Endodermal cell (in vitro differentiated cells): ENCODE measurements at regions not wholly inside any gene's neighbourhood (a gene's known extent, or its start where the extent isn't known, plus 50 kb on each side); places are given as distances from the start of the nearest gene placed in this dataset.

ENCODE experiments used
- DNase-seq: peaks from one replicate; pipeline ENCODE4 v3.0.0-alpha.2; 2017
- H3K27ac ChIP-seq: 2 replicates; pipeline ENCODE4 v1.5.1; 2013; ENCODE audit warnings: mild to moderate bottlenecking, low read depth, low read length, moderate library complexity
- H3K27me3 ChIP-seq: 2 replicates; pipeline ENCODE4 v1.6.1; 2013; ENCODE audit warnings: mild to moderate bottlenecking, low read length, moderate library complexity; ENCODE audit not compliant: insufficient read depth, control insufficient read depth, poor library complexity, severe bottlenecking
- H3K36me3 ChIP-seq: 2 replicates; pipeline ENCODE4 v1.7.0; 2013; ENCODE audit warnings: mild to moderate bottlenecking, low read length, moderate library complexity; ENCODE audit not compliant: control insufficient read depth, insufficient read depth
- H3K4me1 ChIP-seq: one replicate; pipeline ENCODE4 v1.7.0; 2013; ENCODE audit warnings: low read length; ENCODE audit not compliant: control insufficient read depth, insufficient read depth
- H3K4me3 ChIP-seq: 2 replicates; pipeline ENCODE4 v1.5.1; 2013; ENCODE audit warnings: mild to moderate bottlenecking, low read length, moderate library complexity
- H3K9ac ChIP-seq: 2 replicates; pipeline ENCODE4 v1.6.1; 2013; ENCODE audit warnings: mild to moderate bottlenecking, low read length, moderate library complexity; ENCODE audit not compliant: poor library complexity, severe bottlenecking; ENCODE audit errors: extremely low read depth
- H3K9me3 ChIP-seq: 2 replicates; pipeline ENCODE4 v1.6.1; 2013; ENCODE audit warnings: mild to moderate bottlenecking, low read length, moderate library complexity; ENCODE audit not compliant: control insufficient read depth
- H3K27ac Mint-ChIP-seq: 2 replicates; pipeline ENCODE4 v1.8.0; 2020; ENCODE audit warnings: mixed read lengths
- H3K27me3 Mint-ChIP-seq: 2 replicates; pipeline ENCODE4 v1.8.0; 2021; ENCODE audit warnings: mild to moderate bottlenecking, mixed read lengths; ENCODE audit not compliant: insufficient read depth
- H3K36me3 Mint-ChIP-seq: 2 replicates; pipeline ENCODE4 v1.8.0; 2020; ENCODE audit warnings: low read depth, mixed read lengths
- H3K4me1 Mint-ChIP-seq: 2 replicates; pipeline ENCODE4 v1.8.0; 2020; ENCODE audit warnings: mixed read lengths
- H3K4me3 Mint-ChIP-seq: 2 replicates; pipeline ENCODE4 v1.8.0; 2020; ENCODE audit warnings: mild to moderate bottlenecking, moderate library complexity, mixed read lengths
- H3K9me3 Mint-ChIP-seq: 2 replicates; pipeline ENCODE4 v1.8.0; 2020; ENCODE audit warnings: mild to moderate bottlenecking, mixed read lengths
- WGBS, 2 experiments: methylation state at CpG; one replicate each; pipeline versions ENCODE4 v1.1.5 to v1.1.7; 2013; ENCODE audit warnings: missing lambda C conversion rate in 2 of 2, mixed read lengths in 1 of 2; ENCODE audit not compliant: insufficient coverage in 1 of 2, insufficient read length in 1 of 2; 5-methylcytosine and 5-hydroxymethylcytosine counted together
- TF ChIP-seq, protein P1 (sequence below): fragments of 200-600 bp; sonication (generic); conservative IDR thresholded peaks from 2 replicates; pipeline ENCODE4 v1.5.0; 2021; ENCODE audit warnings: antibody characterized with exemption, mild to moderate bottlenecking

GRCh38 chr4:31106419-31106818 lies 386.2 kb downstream of the PCDH7 start:
- Histone ChIP-seq H3K27ac (no peak overlapping the region), H3K9ac (no peak overlapping the region), H3K9me3 (no peaks in the 10 kb centered on the region), H3K4me1 (no peaks in the 10 kb centered on the region), H3K36me3 (no peaks in the 10 kb centered on the region), H3K4me3 (no peak overlapping the region), H3K27me3 (no peaks in the 10 kb centered on the region)
- H3K9me3 Mint-ChIP-seq = no peaks in the 10 kb centered on the region
- H3K4me3 Mint-ChIP-seq = no peak overlapping the region
- no peak for DNase-seq
- H3K4me1 Mint-ChIP-seq = no peaks in the 10 kb centered on the region
- no peaks in the 10 kb centered on the region for H3K27me3 Mint-ChIP-seq
- WGBS, 2 experiments = 97% methylated on average over 1 of the region's 1 CpG; no CpG with 5 or more reads in 1 of the 2 experiments
- no peaks in the 10 kb centered on the region for H3K36me3 Mint-ChIP-seq
- TF ChIP-seq, protein P1, sequence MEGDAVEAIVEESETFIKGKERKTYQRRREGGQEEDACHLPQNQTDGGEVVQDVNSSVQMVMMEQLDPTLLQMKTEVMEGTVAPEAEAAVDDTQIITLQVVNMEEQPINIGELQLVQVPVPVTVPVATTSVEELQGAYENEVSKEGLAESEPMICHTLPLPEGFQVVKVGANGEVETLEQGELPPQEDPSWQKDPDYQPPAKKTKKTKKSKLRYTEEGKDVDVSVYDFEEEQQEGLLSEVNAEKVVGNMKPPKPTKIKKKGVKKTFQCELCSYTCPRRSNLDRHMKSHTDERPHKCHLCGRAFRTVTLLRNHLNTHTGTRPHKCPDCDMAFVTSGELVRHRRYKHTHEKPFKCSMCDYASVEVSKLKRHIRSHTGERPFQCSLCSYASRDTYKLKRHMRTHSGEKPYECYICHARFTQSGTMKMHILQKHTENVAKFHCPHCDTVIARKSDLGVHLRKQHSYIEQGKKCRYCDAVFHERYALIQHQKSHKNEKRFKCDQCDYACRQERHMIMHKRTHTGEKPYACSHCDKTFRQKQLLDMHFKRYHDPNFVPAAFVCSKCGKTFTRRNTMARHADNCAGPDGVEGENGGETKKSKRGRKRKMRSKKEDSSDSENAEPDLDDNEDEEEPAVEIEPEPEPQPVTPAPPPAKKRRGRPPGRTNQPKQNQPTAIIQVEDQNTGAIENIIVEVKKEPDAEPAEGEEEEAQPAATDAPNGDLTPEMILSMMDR = no peak
- H3K27ac Mint-ChIP-seq = no peak overlapping the region

- Mint-ChIP-seq H3K4me3 (no peak overlapping the region), H3K27me3 (no peaks in the 10 kb centered on the region), H3K4me1 (no peaks in the 10 kb centered on the region), H3K27ac (no peak overlapping the region), H3K9me3 (no peaks in the 10 kb centered on the region), H3K36me3 (no peaks in the 10 kb centered on the region)
- no peak overlapping the region for H3K9ac ChIP-seq
- TF ChIP-seq, protein P1 = no peak
- H3K9me3 ChIP-seq = no peaks in the 10 kb centered on the region
- H3K36me3 ChIP-seq = no peaks in the 10 kb centered on the region
- H3K4me3 ChIP-seq = no peak overlapping the region
- 85 to 97% methylated on average over 2 of the region's 2 CpGs for WGBS, 2 experiments
- no peak for DNase-seq
- no peaks in the 10 kb centered on the region for H3K27me3 ChIP-seq
- no peak overlapping the region for H3K27ac ChIP-seq
- no peaks in the 10 kb centered on the region for H3K4me1 ChIP-seq
These were observed 387.2 kb downstream of the PCDH7 start for GRCh38 chr4:31107362-31107761.

GRCh38 chr4:31108762-31109161 lies 388.6 kb downstream of the PCDH7 start:
- peak; percentile 54 for DNase-seq
- no peaks in the 10 kb centered on the region for H3K9me3 ChIP-seq
- H3K27ac ChIP-seq = no peak overlapping the region
- Mint-ChIP-seq H3K36me3 (no peaks in the 10 kb centered on the region), H3K4me1 (no peaks in the 10 kb centered on the region), H3K4me3 (no peak overlapping the region), H3K27ac (no peak overlapping the region), H3K9me3 (no peaks in the 10 kb centered on the region), H3K27me3 (no peaks in the 10 kb centered on the region)
- H3K36me3 ChIP-seq = no peaks in the 10 kb centered on the region
- TF ChIP-seq, protein P1 = peak; percentile 49
- no peaks in the 10 kb centered on the region for H3K27me3 ChIP-seq
- WGBS, 2 experiments = 94% methylated on average over 1 of the region's 1 CpG; no CpG with 5 or more reads in 1 of the 2 experiments
- H3K4me3 ChIP-seq = no peak overlapping the region
- no peaks in the 10 kb centered on the region for H3K4me1 ChIP-seq
- no peak overlapping the region for H3K9ac ChIP-seq
